ENCODE measurements at regions not wholly inside any gene's neighbourhood (a gene's known extent, or its start where the extent isn't known, plus 50 kb on each side); places are given as distances from the start of the nearest gene placed in this dataset.

DNA sequence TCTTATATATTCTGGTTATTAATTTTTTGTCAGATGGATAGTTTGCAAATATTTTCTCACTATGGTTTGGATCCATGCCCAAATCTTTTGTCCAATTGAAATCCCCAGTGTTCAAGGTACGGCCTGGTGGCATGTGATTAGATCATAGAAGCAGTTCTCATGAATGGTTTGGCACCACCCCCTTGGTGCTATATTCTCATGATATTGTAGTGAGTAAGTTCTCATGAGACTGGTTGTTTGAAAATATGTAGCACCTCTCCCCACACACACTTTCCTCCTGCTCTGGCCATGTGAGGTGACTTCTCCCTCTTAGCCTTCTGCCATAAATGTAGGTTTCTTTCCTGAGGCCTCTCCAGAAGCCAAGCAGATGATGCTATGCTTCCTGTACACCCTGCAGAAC, 107.7 kb upstream of the KYNU start:
- H3K27ac Mint-ChIP-seq (ENCODE audit: unreplicated experiment), result no peak overlapping the region
- no peak for TF ChIP-seq CTCF (IDR thresholded peaks at IDR 0.05)
- H3K9me3 Mint-ChIP-seq (ENCODE audit: unreplicated experiment), result peaks cover 51% of the 10 kb centered on the region
- no peaks in the 10 kb centered on the region for H3K27me3 Mint-ChIP-seq (ENCODE audit: unreplicated experiment)
- peaks cover 9% of the 10 kb centered on the region for H3K36me3 Mint-ChIP-seq (ENCODE audit: unreplicated experiment)
- no peak for DNase-seq (ENCODE audit: extremely low spot score, unreplicated experiment)
- H3K4me3 Mint-ChIP-seq (ENCODE audit: unreplicated experiment), result no peak overlapping the region
- H3K4me1 Mint-ChIP-seq (ENCODE audit: unreplicated experiment), result peaks cover 2% of the 10 kb centered on the region

GRCh38 chr2:142767847-142768246, 109.6 kb upstream of the KYNU start:
- DNase-seq (ENCODE audit: extremely low spot score, unreplicated experiment), result no peak
- TF ChIP-seq CTCF (IDR thresholded peaks at IDR 0.05), result no peak
- H3K4me3 Mint-ChIP-seq (ENCODE audit: unreplicated experiment), result no peak overlapping the region
- H3K9me3 Mint-ChIP-seq (ENCODE audit: unreplicated experiment), result peaks cover 51% of the 10 kb centered on the region
- no peak overlapping the region for H3K27ac Mint-ChIP-seq (ENCODE audit: unreplicated experiment)
- H3K4me1 Mint-ChIP-seq (ENCODE audit: unreplicated experiment), result peaks cover 2% of the 10 kb centered on the region
- no peaks in the 10 kb centered on the region for H3K27me3 Mint-ChIP-seq (ENCODE audit: unreplicated experiment)
- H3K36me3 Mint-ChIP-seq (ENCODE audit: unreplicated experiment), result peaks cover 8% of the 10 kb centered on the region

DNA sequence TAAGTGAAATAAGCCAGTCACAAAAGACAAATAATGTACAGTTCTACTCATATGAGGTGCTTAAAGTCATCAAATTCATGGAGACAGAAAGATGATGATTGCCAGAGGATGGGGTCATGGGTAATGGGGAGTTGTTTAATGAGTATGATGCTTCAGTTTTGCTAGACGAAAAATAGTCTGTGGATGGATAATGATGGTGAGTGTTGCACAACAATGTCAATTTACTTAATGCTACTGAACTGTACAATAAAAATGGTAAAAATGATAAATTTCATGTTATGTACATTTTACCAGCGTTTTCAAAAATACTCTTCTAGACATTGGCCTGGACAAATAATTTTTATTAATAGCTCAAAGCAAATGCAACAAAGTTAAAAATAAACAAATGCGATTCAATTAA, 118.5 kb upstream of the KYNU start:
- TF ChIP-seq CTCF (IDR thresholded peaks at IDR 0.05), result no peak
- Mint-ChIP-seq H3K9me3 (ENCODE audit: unreplicated experiment) (peaks cover 12% of the 10 kb centered on the region), H3K4me1 (ENCODE audit: unreplicated experiment) (peaks cover 5% of the 10 kb centered on the region), H3K27me3 (ENCODE audit: unreplicated experiment) (no peaks in the 10 kb centered on the region), H3K4me3 (ENCODE audit: unreplicated experiment) (no peak overlapping the region), H3K36me3 (ENCODE audit: unreplicated experiment) (peaks cover 6% of the 10 kb centered on the region), H3K27ac (ENCODE audit: unreplicated experiment) (no peak overlapping the region)
- no peak for DNase-seq (ENCODE audit: extremely low spot score, unreplicated experiment)

DNA sequence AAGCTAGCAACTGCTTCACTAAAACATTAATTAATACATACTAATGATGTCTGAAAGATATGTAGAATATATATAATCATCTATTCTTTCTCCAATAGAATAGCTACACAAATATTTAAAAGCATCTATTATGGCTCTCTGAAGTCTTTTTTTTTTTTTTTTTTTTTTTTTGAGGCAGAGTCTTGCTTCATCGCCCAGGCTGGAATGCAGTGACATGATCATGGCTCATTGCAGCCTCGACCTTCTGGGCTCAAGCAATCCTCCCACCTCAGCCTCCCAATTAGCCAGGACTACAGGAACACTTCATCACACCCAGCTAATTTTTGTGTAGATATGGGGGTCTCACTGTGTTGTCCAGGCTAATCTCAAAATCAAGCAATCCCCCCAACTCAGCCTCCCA, 120.4 kb upstream of the KYNU start:
- Mint-ChIP-seq H3K4me3 (ENCODE audit: unreplicated experiment) (no peak overlapping the region), H3K4me1 (ENCODE audit: unreplicated experiment) (peaks cover 5% of the 10 kb centered on the region), H3K36me3 (ENCODE audit: unreplicated experiment) (no peaks in the 10 kb centered on the region), H3K27me3 (ENCODE audit: unreplicated experiment) (no peaks in the 10 kb centered on the region), H3K27ac (ENCODE audit: unreplicated experiment) (no peak overlapping the region), H3K9me3 (ENCODE audit: unreplicated experiment) (no peaks in the 10 kb centered on the region)
- no peak for TF ChIP-seq CTCF (IDR thresholded peaks at IDR 0.05)
- no peak for DNase-seq (ENCODE audit: extremely low spot score, unreplicated experiment)

- peaks cover 5% of the 10 kb centered on the region for H3K4me1 Mint-ChIP-seq (ENCODE audit: unreplicated experiment)
- no peaks in the 10 kb centered on the region for H3K36me3 Mint-ChIP-seq (ENCODE audit: unreplicated experiment)
- no peak for DNase-seq (ENCODE audit: extremely low spot score, unreplicated experiment)
- H3K27me3 Mint-ChIP-seq (ENCODE audit: unreplicated experiment), result no peaks in the 10 kb centered on the region
- no peak for TF ChIP-seq CTCF (IDR thresholded peaks at IDR 0.05)
- no peaks in the 10 kb centered on the region for H3K9me3 Mint-ChIP-seq (ENCODE audit: unreplicated experiment)
- no peak overlapping the region for H3K27ac Mint-ChIP-seq (ENCODE audit: unreplicated experiment)
- no peak overlapping the region for H3K4me3 Mint-ChIP-seq (ENCODE audit: unreplicated experiment)
Measured at GRCh38 chr2:142756430-142756829, 121.0 kb upstream of the KYNU start.
